H1 (cell line): ENCODE measurements at regions not wholly inside any gene's neighbourhood (a gene's known extent, or its start where the extent isn't known, plus 50 kb on each side); places are given as distances from the start of the nearest gene placed in this dataset.

ENCODE experiments used
- CTCF ChIA-PET: fragments of 300-600 bp; sonication (Branson Sonifier 250); formaldehyde crosslinking; loops from one replicate; lab custom pipeline; 2021; ENCODE audit not compliant: partially characterized antibody; lab: Charles Lee
- POLR2A ChIA-PET: fragments of 300-600 bp; sonication (Branson Sonifier 250); formaldehyde crosslinking; loops from one replicate; lab custom pipeline; 2021; ENCODE audit warnings: inconsistent platforms; ENCODE audit not compliant: partially characterized antibody; lab: Charles Lee
- DNase-seq, 2 experiments: peaks; one replicate each; pipeline versions ENCODE4 v3.0.0 to v3.0.0-alpha.2; 2010 to 2022; ENCODE audit warnings: low spot score in 2 of 2, low read depth in 1 of 2, mixed read lengths in 1 of 2
- FAIRE-seq: peaks from 2 replicates; lab custom pipeline; 2011; peaks lifted over from hg19 to GRCh38; lab: Jason Lieb, UNC
- H2AFZ ChIP-seq: 2 replicates; pipeline ENCODE4 v1.8.1; 2012; ENCODE audit warnings: low read length, inconsistent platforms
- H2AK5ac ChIP-seq: 2 replicates; pipeline ENCODE4 v1.6.1; 2013; ENCODE audit warnings: low read depth, low read length
- H2BK120ac ChIP-seq: replicated peaks from 2 replicates; pipeline ENCODE3; 2013; ENCODE audit warnings: low read depth, low read length, inconsistent platforms
- H2BK12ac ChIP-seq: 2 replicates; pipeline ENCODE4 v1.6.1; 2013; ENCODE audit warnings: low read depth, low read length
- H2BK15ac ChIP-seq: 2 replicates; pipeline ENCODE4 v1.6.1; 2013; ENCODE audit warnings: low read length
- H2BK20ac ChIP-seq: 2 replicates; pipeline ENCODE4 v1.6.1; 2013; ENCODE audit warnings: low read length
- H2BK5ac ChIP-seq: 2 replicates; pipeline ENCODE4 v1.6.1; 2013; ENCODE audit warnings: low read depth, low read length
- H3K14ac ChIP-seq: 2 replicates; pipeline ENCODE4 v1.6.1; 2013; ENCODE audit warnings: inconsistent platforms; ENCODE audit not compliant: insufficient read length
- H3K18ac ChIP-seq: 2 replicates; pipeline ENCODE4 v1.6.1; 2013; ENCODE audit warnings: low read length; ENCODE audit errors: extremely low read depth
- H3K23ac ChIP-seq: 2 replicates; pipeline ENCODE4 v1.6.1; 2013; ENCODE audit warnings: inconsistent platforms; ENCODE audit not compliant: insufficient read length
- H3K23me2 ChIP-seq: 2 replicates; pipeline ENCODE4 v1.6.1; 2013; ENCODE audit warnings: low read depth, low read length
- H3K27ac ChIP-seq: 2 replicates; pipeline ENCODE4 v1.6.1; 2011; ENCODE audit warnings: low read depth, low read length, inconsistent platforms
- H3K27me3 ChIP-seq, 4 experiments: replicated peaks in 1 of 4; 1 replicate in 1 of 4; 2 replicates in 3 of 4; pipeline versions ENCODE4 v1.6.1 to v1.8.1; 2011 to 2013; ENCODE audit warnings: low read length in 3 of 4, mild to moderate bottlenecking in 3 of 4, inconsistent platforms in 2 of 4, mixed read lengths in 2 of 4, moderate library complexity in 1 of 4; ENCODE audit not compliant: control insufficient read depth in 3 of 4, insufficient read depth in 3 of 4; ENCODE audit errors: extremely low read depth in 1 of 4
- H3K36me3 ChIP-seq, 4 experiments: 2 replicates each; pipeline versions ENCODE4 v1.6.1 to v1.8.1; 2011 to 2013; ENCODE audit warnings: mild to moderate bottlenecking in 4 of 4, low read length in 3 of 4, moderate library complexity in 2 of 4, control low read depth in 1 of 4, inconsistent platforms in 1 of 4; ENCODE audit not compliant: insufficient read depth in 4 of 4, control insufficient read depth in 2 of 4
- H3K4ac ChIP-seq: replicated peaks from 2 replicates; pipeline ENCODE3; 2013; ENCODE audit warnings: low read length, low read depth, mixed read lengths, inconsistent platforms; ENCODE audit not compliant: insufficient read length
- H3K4me1 ChIP-seq, 4 experiments: replicated peaks in 1 of 4; 1 replicate in 1 of 4; 2 replicates in 3 of 4; pipeline versions ENCODE4 v1.6.1 to v1.8.1; 2011 to 2013; ENCODE audit warnings: low read length in 3 of 4, inconsistent platforms in 2 of 4, mixed read lengths in 1 of 4; ENCODE audit not compliant: insufficient read depth in 4 of 4, control insufficient read depth in 3 of 4
- H3K4me2 ChIP-seq, 2 experiments: 2 replicates each; pipeline versions ENCODE4 v1.6.1 to v1.8.1; 2011 to 2013; ENCODE audit warnings: low read depth in 2 of 2, low read length in 2 of 2, control low read depth in 1 of 2, inconsistent platforms in 1 of 2, mild to moderate bottlenecking in 1 of 2; ENCODE audit not compliant: insufficient read depth in 1 of 2
- H3K4me3 ChIP-seq, 4 experiments: fragments of 200-600, 300-600 bp in 1 of 4; sonication (generic), shearing (Covaris generic), sonication (Bioruptor Twin) in 1 of 4; 2 replicates each; pipeline versions ENCODE4 v1.5.1 to v1.8.1; 2011 to 2016; ENCODE audit warnings: low read length in 4 of 4, low read depth in 3 of 4, control low read depth in 2 of 4, inconsistent platforms in 2 of 4, mild to moderate bottlenecking in 2 of 4, mixed read lengths in 1 of 4, moderate library complexity in 1 of 4; ENCODE audit not compliant: insufficient read depth in 2 of 4; ENCODE audit errors: extremely low read depth in 1 of 4
- H3K56ac ChIP-seq: replicated peaks from 2 replicates; pipeline ENCODE3; 2013; ENCODE audit warnings: low read depth, mild to moderate bottlenecking, mixed read lengths, low read length, inconsistent platforms; ENCODE audit not compliant: insufficient read length
- H3K79me1 ChIP-seq: 2 replicates; pipeline ENCODE4 v1.6.1; 2013; ENCODE audit warnings: low read depth, low read length, control low read depth
- H3K79me2 ChIP-seq, 2 experiments: 2 replicates each; pipeline versions ENCODE4 v1.6.1 to v1.8.1; 2012 to 2013; ENCODE audit warnings: low read length in 2 of 2, mild to moderate bottlenecking in 2 of 2, inconsistent platforms in 1 of 2; ENCODE audit not compliant: insufficient read depth in 2 of 2, control insufficient read depth in 1 of 2
- H3K9ac ChIP-seq, 4 experiments: replicated peaks in 1 of 4; 1 replicate in 1 of 4; 2 replicates in 3 of 4; pipeline versions ENCODE4 v1.6.1 to v1.8.1; 2011 to 2013; ENCODE audit warnings: low read depth in 3 of 4, low read length in 3 of 4, control low read depth in 2 of 4, mild to moderate bottlenecking in 2 of 4, moderate library complexity in 2 of 4, inconsistent platforms in 1 of 4; ENCODE audit errors: extremely low read depth in 1 of 4
- H3K9me3 ChIP-seq, 2 experiments: 2 replicates each; pipeline versions ENCODE4 v1.6.1 to v1.8.1; 2012 to 2013; ENCODE audit warnings: mild to moderate bottlenecking in 2 of 2, moderate library complexity in 2 of 2, control low read depth in 1 of 2, inconsistent platforms in 1 of 2, low read depth in 1 of 2, low read length in 1 of 2, mixed read lengths in 1 of 2; ENCODE audit not compliant: insufficient read depth in 2 of 2
- H4K20me1 ChIP-seq, 2 experiments: replicated peaks in 1 of 2; 2 replicates each; pipeline versions ENCODE3 to v1.8.1; 2011 to 2013; ENCODE audit warnings: inconsistent platforms in 2 of 2, low read length in 2 of 2, mild to moderate bottlenecking in 1 of 2; ENCODE audit not compliant: insufficient read depth in 2 of 2, control insufficient read depth in 1 of 2
- H4K5ac ChIP-seq: 2 replicates; pipeline ENCODE4 v1.6.1; 2013; ENCODE audit warnings: low read length, low read depth, mixed read lengths, inconsistent platforms; ENCODE audit not compliant: insufficient read length
- H4K8ac ChIP-seq: 2 replicates; pipeline ENCODE4 v1.8.0; 2013; ENCODE audit warnings: mild to moderate bottlenecking, moderate library complexity, low read length, inconsistent platforms; ENCODE audit not compliant: insufficient read depth; ENCODE audit errors: extremely low read depth
- H4K91ac ChIP-seq: replicated peaks from 2 replicates; pipeline ENCODE3; 2013; ENCODE audit warnings: low read length, mixed read lengths, inconsistent platforms; ENCODE audit not compliant: insufficient read length
- BRCA1 ChIP-seq: IDR thresholded peaks from 2 replicates; pipeline ENCODE4 v1.6.1; 2012; ENCODE audit warnings: low read depth, low read length, improper control_type of control experiment
- CEBPB ChIP-seq: IDR thresholded peaks from 2 replicates; pipeline ENCODE4 v1.6.1; 2012; ENCODE audit warnings: low read depth, low read length
- KDM5A ChIP-seq: fragments of 200-600 bp; IDR thresholded peaks from 2 replicates; pipeline ENCODE4 v1.7.1; 2012; ENCODE audit warnings: mild to moderate bottlenecking, low read length, inconsistent platforms, mixed read lengths
- SP1 ChIP-seq: IDR thresholded peaks from 2 replicates; pipeline ENCODE4 v1.6.1; 2011; ENCODE audit warnings: low read depth, low read length
- YY1 ChIP-seq: IDR thresholded peaks from 2 replicates; pipeline ENCODE4 v1.6.1; 2011; ENCODE audit warnings: low read depth, mild to moderate bottlenecking, low read length
- WGBS, 2 experiments: shearing (Covaris generic) in 1 of 2; methylation state at CpG; one replicate each; pipeline versions ENCODE4 v1.1.6 to v1.1.7; 2013 to 2015; ENCODE audit warnings: low lambda C conversion rate in 2 of 2, mixed read lengths in 2 of 2, inconsistent platforms in 1 of 2, low coverage in 1 of 2, missing lambda C conversion rate in 1 of 2; ENCODE audit not compliant: insufficient replicate concordance in 2 of 2, insufficient coverage in 1 of 2, insufficient read length in 1 of 2; ENCODE audit errors: extremely low coverage in 1 of 2, missing lambda C conversion rate in 1 of 2; 5-methylcytosine and 5-hydroxymethylcytosine counted together

DNA sequence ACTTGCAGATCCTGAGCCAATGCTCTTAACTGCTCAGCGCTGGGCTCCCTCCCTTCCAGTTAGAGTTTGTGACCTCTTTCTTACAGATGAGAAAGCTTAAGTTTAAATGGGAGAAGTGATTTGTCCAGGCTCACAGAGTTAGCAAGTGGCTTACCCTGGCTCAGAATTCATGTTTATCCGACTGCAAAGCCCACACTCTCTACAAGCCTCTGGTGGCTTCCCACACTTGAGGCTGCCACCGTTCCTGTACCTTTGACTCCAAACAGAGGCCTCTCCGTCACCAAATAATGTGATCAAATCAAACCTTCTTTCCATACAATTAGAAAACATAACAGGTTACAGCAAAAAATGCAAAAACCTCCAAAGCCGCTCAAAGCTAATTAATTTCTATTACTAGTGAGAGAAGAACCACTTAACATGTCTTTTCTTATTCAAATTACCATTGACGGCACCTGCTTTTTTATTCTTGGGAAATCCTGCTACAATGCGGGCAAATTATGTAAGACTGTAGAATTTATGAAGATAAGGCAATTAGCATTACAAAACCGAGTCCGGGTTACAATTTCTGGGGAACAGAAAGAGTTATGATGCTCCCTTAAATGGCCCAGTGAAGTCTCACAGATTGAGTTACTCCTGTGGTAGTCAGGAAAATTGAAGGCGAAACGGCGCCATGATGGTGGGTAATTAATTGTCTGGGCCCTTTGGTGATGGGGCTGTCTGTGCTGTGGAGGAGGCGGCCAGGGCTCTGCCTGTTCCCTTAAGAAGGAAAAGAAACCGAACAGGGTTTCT, 324.3 kb upstream of the POU3F1 start:
- Histone ChIP-seq H4K8ac (no peak overlapping the region), H2BK20ac (peak overlapping the region; percentile 82; the same call in 1 of the 2 replicates), H3K9me3 (peaks cover 15 to 24% of the 10 kb centered on the region in 2 experiments), H3K4me3 (peak overlapping the region in 1 of 4 experiments; percentile 19; a peak in 1 of 8 replicates), H3K79me2 (no peaks in the 10 kb centered on the region), H4K20me1 (no peaks in the 10 kb centered on the region), H3K4me2 (peak overlapping the region; percentile 50; a peak in 2 of 4 replicates), H3K9ac (no peak overlapping the region), H3K36me3 (peaks cover 0 to 7% (median 1%) of the 10 kb centered on the region in 4 experiments; a peak in 1 of 8 replicates), H3K27me3 (no peaks in the 10 kb centered on the region), H3K23me2 (no peaks in the 10 kb centered on the region; the same call in 1 of the 2 replicates), H3K4ac (no peak overlapping the region), H2AK5ac (0 out of 2 replicates have a peak overlapping the region, but pooled peaks have one; percentile 29), H2BK12ac (peak overlapping the region; percentile 78; the same call in 1 of the 2 replicates), H2AFZ (no peak overlapping the region), H3K14ac (no peak overlapping the region), H3K56ac (no peak overlapping the region), H4K5ac (no peak overlapping the region), H3K4me1 (peaks cover 0 to 11% (median 2%) of the 10 kb centered on the region in 4 experiments; a peak in 1 of 7 replicates), H2BK120ac (peak overlapping the region; percentile 14), H4K91ac (peak overlapping the region; percentile 86), H3K18ac (peak overlapping the region; percentile 80), H3K27ac (0 out of 2 replicates have a peak overlapping the region, but pooled peaks have one; percentile 17), H3K79me1 (no peaks in the 10 kb centered on the region), H2BK5ac (peak overlapping the region; percentile 84; the same call in 1 of the 2 replicates), H2BK15ac (no peak overlapping the region), H3K23ac (no peak overlapping the region)
- CTCF ChIA-PET = interaction anchor here (1.3 kb wide), 1 partner anchor 119 kb away, joined by 4 read pairs; no protein-coding TSS in a partner anchor
- POLR2A ChIA-PET = interaction anchor here (1.0 to 1.7 kb wide), 2 partner anchors 48 to 102 kb away, joined by 3 read pairs; no protein-coding TSS in a partner anchor
- no peak for FAIRE-seq
- 48% methylated on average over 14 of the region's 14 CpGs; no CpG with 5 or more reads in 1 of the 2 experiments for WGBS, 2 experiments
- TF ChIP-seq BRCA1 = no peak
- TF ChIP-seq YY1 = peak; percentile 57; the same call in 1 of the 2 replicates
- no peak for TF ChIP-seq SP1
- TF ChIP-seq KDM5A = no peak
- no peak; the same call in 1 of the 2 replicates for TF ChIP-seq CEBPB
- DNase-seq = no peak
